Erythroblast (primary cell): ENCODE measurements at regions not wholly inside any gene's neighbourhood (a gene's known extent, or its start where the extent isn't known, plus 50 kb on each side); places are given as distances from the start of the nearest gene placed in this dataset.
"Not testable (repeated sequence)": the region's sequence is repeated elsewhere in the genome, so short reads cannot be mapped to it uniquely, and the experiment has no call there.

ENCODE experiments used
- GATA1 ChIP-seq: IDR thresholded peaks from 2 replicates; pipeline ENCODE4 v1.6.1; 2011; ENCODE audit warnings: low read depth, mild to moderate bottlenecking, control low read depth, low read length, moderate library complexity
- POLR2A ChIP-seq: IDR thresholded peaks from 2 replicates; pipeline ENCODE4 v1.6.1; 2011; ENCODE audit warnings: mild to moderate bottlenecking, low read length

GRCh38 chr10:37049982-37050381 is 75.4 kb upstream of the ANKRD30A start:
- not testable (repeated sequence) for TF ChIP-seq POLR2A, GATA1
